ENCODE measurements at regions not wholly inside any gene's neighbourhood (a gene's known extent, or its start where the extent isn't known, plus 50 kb on each side); places are given as distances from the start of the nearest gene placed in this dataset.

DNA sequence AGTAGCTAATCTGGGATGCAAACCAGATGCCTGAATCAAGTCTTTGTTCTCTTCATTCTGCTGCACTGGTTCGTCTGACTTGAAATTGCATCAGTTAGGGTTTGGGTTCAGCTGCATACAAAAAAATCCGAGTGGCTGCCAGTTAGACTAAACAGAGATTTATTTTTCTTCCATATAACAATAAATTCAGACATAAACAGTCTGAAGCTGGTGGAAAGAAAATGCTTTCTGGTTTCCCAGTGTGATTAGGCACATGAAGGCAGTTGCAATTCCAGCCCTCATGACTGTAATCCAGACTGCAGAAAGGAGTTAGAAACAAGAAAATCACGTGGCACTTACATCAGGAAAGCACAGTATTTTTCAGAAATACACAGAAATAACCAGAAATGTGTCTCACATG lies 930.7 kb downstream of the MCTP2 start:
- no peak for TF ChIP-seq GABPA (IDR thresholded peaks at IDR 0.05; ENCODE audit: borderline replicate concordance, insufficient read depth, low read length)
- TF ChIP-seq BACH1 (IDR thresholded peaks at IDR 0.05; ENCODE audit: low read length): no peak
- no peak for TF ChIP-seq CHD2 (IDR thresholded peaks at IDR 0.05; ENCODE audit: low read length)
- TF ChIP-seq NRF1 (IDR thresholded peaks at IDR 0.05; ENCODE audit: low read depth, low read length): no peak
- TF ChIP-seq, protein P1, sequence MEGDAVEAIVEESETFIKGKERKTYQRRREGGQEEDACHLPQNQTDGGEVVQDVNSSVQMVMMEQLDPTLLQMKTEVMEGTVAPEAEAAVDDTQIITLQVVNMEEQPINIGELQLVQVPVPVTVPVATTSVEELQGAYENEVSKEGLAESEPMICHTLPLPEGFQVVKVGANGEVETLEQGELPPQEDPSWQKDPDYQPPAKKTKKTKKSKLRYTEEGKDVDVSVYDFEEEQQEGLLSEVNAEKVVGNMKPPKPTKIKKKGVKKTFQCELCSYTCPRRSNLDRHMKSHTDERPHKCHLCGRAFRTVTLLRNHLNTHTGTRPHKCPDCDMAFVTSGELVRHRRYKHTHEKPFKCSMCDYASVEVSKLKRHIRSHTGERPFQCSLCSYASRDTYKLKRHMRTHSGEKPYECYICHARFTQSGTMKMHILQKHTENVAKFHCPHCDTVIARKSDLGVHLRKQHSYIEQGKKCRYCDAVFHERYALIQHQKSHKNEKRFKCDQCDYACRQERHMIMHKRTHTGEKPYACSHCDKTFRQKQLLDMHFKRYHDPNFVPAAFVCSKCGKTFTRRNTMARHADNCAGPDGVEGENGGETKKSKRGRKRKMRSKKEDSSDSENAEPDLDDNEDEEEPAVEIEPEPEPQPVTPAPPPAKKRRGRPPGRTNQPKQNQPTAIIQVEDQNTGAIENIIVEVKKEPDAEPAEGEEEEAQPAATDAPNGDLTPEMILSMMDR (IDR thresholded peaks at IDR 0.05; ENCODE audit: control extremely low read depth in 1 of 3, insufficient read depth in 1 of 3, low read depth in 1 of 3, low read length in 3 of 3): no peak
- no peak for TF ChIP-seq RBBP5 (IDR thresholded peaks at IDR 0.05; ENCODE audit: borderline replicate concordance, low read depth, low read length)
- TF ChIP-seq EP300 (IDR thresholded peaks at IDR 0.05; ENCODE audit: borderline replicate concordance in 1 of 2, low read depth in 2 of 2, low read length in 2 of 2): no peak
- TF ChIP-seq, protein P2, sequence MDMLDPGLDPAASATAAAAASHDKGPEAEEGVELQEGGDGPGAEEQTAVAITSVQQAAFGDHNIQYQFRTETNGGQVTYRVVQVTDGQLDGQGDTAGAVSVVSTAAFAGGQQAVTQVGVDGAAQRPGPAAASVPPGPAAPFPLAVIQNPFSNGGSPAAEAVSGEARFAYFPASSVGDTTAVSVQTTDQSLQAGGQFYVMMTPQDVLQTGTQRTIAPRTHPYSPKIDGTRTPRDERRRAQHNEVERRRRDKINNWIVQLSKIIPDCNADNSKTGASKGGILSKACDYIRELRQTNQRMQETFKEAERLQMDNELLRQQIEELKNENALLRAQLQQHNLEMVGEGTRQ (IDR thresholded peaks at IDR 0.05; ENCODE audit: low read length): no peak
- TF ChIP-seq CBX8 (IDR thresholded peaks at IDR 0.05; ENCODE audit: borderline replicate concordance, low read depth, low read length): no peak
- TF ChIP-seq POLR2A (IDR thresholded peaks at IDR 0.05; ENCODE audit: control extremely low read depth in 1 of 2, low read depth in 2 of 2, low read length in 2 of 2): no peak
- no peak for TF ChIP-seq CBX5 (IDR thresholded peaks at IDR 0.05; ENCODE audit: low read depth, low read length)
- no peak for TF ChIP-seq FOSL1 (IDR thresholded peaks at IDR 0.05; ENCODE audit: insufficient read depth, low read depth, low read length)
- TF ChIP-seq, protein P3, sequence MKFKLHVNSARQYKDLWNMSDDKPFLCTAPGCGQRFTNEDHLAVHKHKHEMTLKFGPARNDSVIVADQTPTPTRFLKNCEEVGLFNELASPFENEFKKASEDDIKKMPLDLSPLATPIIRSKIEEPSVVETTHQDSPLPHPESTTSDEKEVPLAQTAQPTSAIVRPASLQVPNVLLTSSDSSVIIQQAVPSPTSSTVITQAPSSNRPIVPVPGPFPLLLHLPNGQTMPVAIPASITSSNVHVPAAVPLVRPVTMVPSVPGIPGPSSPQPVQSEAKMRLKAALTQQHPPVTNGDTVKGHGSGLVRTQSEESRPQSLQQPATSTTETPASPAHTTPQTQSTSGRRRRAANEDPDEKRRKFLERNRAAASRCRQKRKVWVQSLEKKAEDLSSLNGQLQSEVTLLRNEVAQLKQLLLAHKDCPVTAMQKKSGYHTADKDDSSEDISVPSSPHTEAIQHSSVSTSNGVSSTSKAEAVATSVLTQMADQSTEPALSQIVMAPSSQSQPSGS (IDR thresholded peaks at IDR 0.05; ENCODE audit: low read length): no peak

All from H1 (cell line).